Stimulated activated CD8-positive, alpha-beta memory T cell treated with anti-CD3 and anti-CD28 coated beads, Interleukin-4, amount 100 ng/mL, for 48 hours (primary cell): ENCODE measurements at regions not wholly inside any gene's neighbourhood (a gene's known extent, or its start where the extent isn't known, plus 50 kb on each side); places are given as distances from the start of the nearest gene placed in this dataset.

ENCODE experiments used
- DNase-seq: peaks from one replicate; pipeline ENCODE4 v3.0.0-alpha.2; 2020

DNA sequence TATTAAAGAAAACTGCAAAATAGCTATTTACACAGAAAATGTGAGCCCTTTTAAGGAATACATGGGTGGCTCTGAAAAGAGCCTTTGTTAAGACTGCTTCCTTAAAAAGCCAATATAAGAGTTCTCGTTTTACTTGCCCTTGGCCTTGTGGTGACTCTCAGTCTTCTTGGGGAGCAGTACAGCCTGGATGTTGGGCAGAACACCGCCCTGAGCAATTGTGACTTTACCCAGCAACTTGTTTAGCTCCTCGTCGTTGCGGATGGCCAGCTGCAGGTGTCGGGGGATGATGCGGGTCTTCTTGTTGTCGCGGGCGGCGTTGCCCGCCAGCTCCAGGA lies 111.5 kb downstream of the HFE start:
- DNase-seq = no peak

DNA sequence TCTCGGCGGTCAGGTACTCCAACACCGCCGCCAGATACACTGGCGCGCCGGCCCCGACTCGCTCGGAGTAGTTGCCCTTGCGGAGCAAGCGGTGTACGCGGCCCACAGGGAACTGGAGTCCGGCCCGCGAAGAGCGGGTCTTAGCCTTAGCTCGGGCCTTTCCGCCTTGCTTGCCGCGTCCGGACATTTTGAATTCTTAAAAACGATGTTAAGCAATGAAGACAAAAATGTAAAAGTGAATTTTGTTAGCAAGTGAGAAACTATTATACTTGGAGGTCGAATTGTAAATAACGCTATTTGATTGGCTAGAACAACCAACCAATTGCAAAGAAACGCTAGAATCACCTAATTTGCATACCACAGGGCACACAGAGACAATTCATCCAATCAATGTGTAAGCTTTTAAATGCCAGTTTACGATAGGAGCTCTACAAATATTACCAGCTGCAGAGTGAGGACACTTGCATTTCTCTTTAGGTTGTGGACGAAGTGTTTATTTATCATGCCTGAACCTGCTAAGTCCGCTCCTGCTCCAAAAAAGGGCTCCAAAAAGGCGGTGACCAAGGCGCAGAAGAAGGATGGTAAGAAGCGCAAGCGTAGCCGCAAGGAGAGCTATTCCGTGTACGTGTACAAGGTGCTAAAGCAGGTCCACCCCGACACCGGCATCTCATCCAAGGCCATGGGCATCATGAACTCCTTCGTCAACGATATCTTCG lies 112.0 kb downstream of the HFE start:
- DNase-seq = peak; percentile 83

DNA sequence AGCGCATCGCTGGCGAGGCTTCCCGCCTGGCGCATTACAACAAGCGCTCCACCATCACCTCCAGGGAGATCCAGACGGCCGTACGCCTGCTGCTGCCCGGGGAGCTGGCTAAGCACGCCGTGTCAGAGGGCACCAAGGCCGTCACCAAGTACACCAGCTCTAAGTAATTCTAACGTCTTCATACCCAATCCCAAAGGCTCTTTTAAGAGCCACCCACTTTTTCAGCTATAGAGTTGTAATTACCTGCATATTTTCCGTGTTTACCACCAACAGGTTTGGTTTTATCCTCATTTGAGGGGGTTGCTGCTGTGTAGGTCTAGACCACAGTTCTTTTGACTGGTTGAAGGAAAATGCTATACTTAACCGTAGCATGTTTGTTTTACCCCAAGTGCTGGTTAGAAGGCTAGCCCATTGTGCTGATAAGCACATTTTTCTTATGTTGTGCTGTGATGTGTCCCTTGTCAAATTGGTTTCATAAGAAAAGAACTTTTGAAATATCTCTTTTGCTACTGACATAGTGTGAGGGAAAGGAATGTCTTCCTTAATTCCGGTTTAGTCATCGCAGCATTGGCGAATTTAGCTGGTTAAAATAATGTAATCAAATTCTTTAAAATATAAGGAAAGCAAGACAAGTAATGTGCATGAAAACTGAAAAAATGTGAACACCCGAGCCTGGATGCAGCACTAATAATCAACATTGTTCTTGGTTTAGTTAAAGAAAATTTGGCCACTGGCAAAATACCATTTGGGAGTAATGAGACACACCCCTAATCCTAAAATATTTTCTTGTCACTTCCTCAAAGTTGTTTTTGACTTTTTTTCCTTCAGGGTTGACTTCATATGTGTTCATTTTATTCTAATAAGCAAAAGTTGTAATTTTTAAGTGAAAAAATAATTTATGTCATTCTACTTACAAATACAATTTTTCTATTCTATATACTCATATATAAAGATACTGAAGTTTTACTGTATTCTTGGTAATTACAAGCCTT lies 112.8 kb downstream of the HFE start:
- no peak for DNase-seq

DNA sequence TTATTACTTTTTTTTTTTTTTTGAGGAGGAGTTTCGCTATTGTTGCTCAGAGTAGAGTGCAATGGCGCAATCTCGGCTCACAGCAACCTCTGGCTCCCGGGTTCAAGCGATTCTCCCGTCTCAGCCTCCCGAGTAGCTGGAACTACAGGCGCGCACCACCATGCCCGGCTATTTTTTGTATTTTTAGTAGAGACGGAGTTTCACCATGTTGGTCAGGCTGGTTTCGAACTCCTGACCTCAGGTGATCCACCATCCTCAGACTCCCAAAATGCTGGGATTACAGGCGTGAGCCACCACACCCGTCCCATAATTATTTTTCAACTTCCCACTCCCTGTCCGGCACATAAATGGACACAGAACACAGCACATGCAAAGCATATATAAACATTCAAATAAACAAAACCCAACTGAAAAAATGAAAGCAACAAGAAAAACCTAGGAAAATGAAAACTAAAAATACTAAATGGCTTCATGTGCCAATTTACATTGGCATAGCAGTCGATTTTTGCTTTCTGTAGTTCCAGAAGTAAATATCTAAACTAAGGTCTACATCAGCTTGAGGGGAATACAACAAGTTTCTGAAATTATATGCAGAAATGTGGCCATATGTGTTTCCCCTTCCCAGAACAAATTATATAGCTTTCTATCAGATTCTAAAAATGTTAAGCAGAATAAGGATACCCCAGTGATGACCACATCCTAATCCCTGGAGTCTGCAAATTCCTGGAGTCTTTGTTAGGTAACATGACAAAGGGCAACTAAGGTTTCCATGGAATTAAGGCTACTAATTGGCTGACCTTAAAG lies 113.9 kb downstream of the HFE start:
- DNase-seq = no peak

DNA sequence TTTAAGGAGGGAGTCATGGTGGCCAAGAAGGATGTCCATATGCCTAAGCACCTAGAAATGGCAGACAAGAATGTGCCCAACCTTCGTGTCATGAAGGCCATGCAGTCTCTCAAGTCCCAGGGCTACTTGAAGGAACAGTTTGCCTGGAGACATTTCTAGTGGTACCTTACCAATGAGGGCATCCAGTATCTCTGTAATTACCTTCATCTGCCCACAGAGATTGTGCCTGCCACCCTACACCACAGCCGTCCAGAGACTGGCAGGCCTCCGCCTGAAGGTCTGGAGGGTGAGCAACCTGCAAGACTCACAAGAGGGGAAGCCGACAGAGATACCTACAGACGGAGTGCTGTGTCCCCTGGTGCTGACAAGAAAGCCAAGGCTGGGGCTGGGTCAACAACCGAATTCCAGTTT lies 115.0 kb downstream of the HFE start:
- DNase-seq = no peak

GRCh38 chr6:26202811-26203583 lies 115.8 kb downstream of the HFE start:
- DNase-seq = no peak

- peak; percentile 84 for DNase-seq
Measured at GRCh38 chr6:26204332-26205160, 117.3 kb downstream of the HFE start.

- peak; percentile 83 for DNase-seq
Measured at GRCh38 chr6:26205161-26205624, 118.0 kb downstream of the HFE start.

DNA sequence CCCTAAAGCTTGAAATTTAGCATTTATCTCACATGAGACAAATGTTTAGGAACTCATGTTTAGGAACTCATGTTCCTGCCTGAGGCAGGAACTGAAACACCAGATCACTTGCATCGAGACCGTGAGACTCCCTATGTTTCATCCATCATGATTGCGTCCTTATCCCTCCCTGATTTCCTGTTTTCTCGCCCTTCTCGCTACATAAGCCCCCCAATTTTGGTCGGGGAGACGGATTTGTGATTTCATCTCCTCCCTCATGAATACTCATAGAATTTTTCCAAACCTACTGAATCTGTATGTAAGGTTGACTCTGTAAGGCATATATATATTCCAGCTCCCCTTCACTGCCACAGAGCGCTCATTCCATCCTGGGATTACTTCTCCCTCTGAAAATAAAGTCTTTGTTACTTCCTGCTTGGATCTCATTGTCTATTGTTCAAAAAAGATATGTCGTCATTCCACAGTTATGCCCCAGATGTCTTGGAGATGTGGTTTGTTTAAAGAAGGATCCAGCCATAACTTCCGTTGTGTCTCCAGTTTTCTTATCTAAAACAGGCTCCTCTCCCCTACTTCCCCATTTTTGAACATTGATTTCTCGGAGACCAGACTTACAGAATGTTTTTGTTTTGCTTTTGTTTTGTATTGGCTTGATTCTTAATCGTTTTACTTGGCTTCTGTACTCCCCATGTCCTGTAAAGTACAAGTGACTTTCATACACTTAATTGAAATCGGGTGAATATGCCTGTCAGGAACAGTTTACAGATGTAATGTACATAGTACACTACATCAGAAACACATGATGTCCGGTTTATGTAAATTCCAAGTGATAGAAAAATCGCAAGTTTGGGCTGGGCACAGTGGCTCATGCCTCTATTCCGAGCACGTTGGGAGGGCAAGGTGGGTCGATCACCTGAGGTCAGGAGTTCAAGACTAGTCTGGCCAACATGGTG lies 118.7 kb downstream of the HFE start:
- DNase-seq = no peak

- no peak for DNase-seq
Measured at GRCh38 chr6:26206868-26207801, 119.9 kb downstream of the HFE start.

- no peak for DNase-seq
Measured at GRCh38 chr6:26211963-26212362, 124.7 kb downstream of the HFE start.

- DNase-seq = no peak
Measured at GRCh38 chr6:26213334-26214075, 126.3 kb downstream of the HFE start.

GRCh38 chr6:26214803-26215584 lies 127.8 kb downstream of the HFE start:
- DNase-seq = no peak

DNA sequence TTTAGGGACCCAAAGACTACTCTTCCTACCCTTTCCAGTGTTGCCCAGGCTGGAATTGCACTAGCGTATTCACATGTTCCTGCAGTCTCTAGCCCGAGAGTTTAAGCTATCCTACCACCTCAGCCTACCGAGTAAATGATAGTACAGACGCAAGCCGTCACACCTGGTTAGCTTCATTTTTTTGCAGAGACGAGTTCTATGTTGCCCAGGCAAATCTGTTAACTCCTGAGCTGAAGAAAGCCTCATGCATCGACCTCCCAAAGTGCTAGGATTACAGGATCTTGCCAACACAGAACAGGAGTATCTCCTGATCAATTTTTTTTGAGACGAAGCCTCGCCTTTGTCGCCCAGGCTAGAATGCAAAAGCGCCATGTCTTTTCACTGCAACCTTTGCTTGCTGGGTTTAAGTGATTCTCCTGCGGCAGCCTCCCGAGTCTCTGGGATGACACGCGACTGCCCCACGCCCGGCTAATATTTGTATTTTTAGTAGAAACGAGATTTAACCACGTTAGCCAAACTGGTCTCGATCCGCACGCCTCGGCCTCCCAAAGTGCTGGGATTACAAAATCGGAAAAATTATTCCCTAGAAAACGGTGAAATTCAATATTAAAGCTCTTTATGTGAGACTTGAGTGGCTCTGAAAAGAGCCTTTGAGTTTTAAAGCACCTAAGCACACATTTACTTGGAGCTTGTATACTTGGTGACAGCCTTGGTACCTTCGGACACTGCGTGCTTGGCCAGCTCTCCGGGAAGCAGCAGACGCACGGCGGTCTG lies 128.5 kb downstream of the HFE start:
- DNase-seq = peak; percentile 63

- peak; percentile 86 for DNase-seq
Measured at GRCh38 chr6:26216359-26216885, 129.2 kb downstream of the HFE start.
